Osteocyte (in vitro differentiated cells): ENCODE measurements at regions not wholly inside any gene's neighbourhood (a gene's known extent, or its start where the extent isn't known, plus 50 kb on each side); places are given as distances from the start of the nearest gene placed in this dataset.
A peak's percentile ranks its signal among the peaks of the same experiment; 100 is the strongest.
"Not testable (repeated sequence)": the region's sequence is repeated elsewhere in the genome, so short reads cannot be mapped to it uniquely, and the experiment has no call there.

Experiments used
- DNase-seq: peaks from one replicate; pipeline ENCODE4 v3.0.0; 2021; ENCODE audit warnings: mixed read lengths; ENCODE audit not compliant: unreplicated experiment; ENCODE audit errors: extremely low spot score
- H3K27ac Mint-ChIP-seq: one replicate; pipeline ENCODE4 v1.8.0; 2021; ENCODE audit warnings: mild to moderate bottlenecking, mixed read lengths; ENCODE audit not compliant: unreplicated experiment
- H3K27me3 Mint-ChIP-seq: one replicate; pipeline ENCODE4 v1.8.0; 2021; ENCODE audit warnings: mixed read lengths; ENCODE audit not compliant: unreplicated experiment
- H3K36me3 Mint-ChIP-seq: one replicate; pipeline ENCODE4 v1.8.0; 2021; ENCODE audit warnings: mixed read lengths; ENCODE audit not compliant: unreplicated experiment
- H3K4me1 Mint-ChIP-seq: one replicate; pipeline ENCODE4 v1.8.0; 2021; ENCODE audit warnings: mixed read lengths; ENCODE audit not compliant: unreplicated experiment
- H3K4me3 Mint-ChIP-seq: one replicate; pipeline ENCODE4 v1.8.0; 2021; ENCODE audit warnings: mild to moderate bottlenecking, moderate library complexity, mixed read lengths; ENCODE audit not compliant: unreplicated experiment
- H3K9me3 Mint-ChIP-seq: one replicate; pipeline ENCODE4 v1.8.0; 2021; ENCODE audit warnings: mixed read lengths; ENCODE audit not compliant: unreplicated experiment

- H3K4me1 Mint-ChIP-seq: peaks cover 13% of the 10 kb centered on the region
- not testable (repeated sequence) for DNase-seq, H3K9me3 Mint-ChIP-seq, H3K4me3 Mint-ChIP-seq, H3K27me3 Mint-ChIP-seq, H3K36me3 Mint-ChIP-seq
- peak overlapping the region; percentile 67 for H3K27ac Mint-ChIP-seq
Measured at GRCh38 chr7:149930374-149931068, 56.8 kb downstream of the ATP6V0E2 start.

GRCh38 chr7:149933776-149934175, 60.0 kb downstream of the ATP6V0E2 start:
- H3K27me3 Mint-ChIP-seq: peaks cover 13% of the 10 kb centered on the region
- H3K4me1 Mint-ChIP-seq, H3K36me3 Mint-ChIP-seq, H3K27ac Mint-ChIP-seq, H3K4me3 Mint-ChIP-seq, H3K9me3 Mint-ChIP-seq, DNase-seq: not testable (repeated sequence)

- H3K27me3 Mint-ChIP-seq: peaks cover 11% of the 10 kb centered on the region
- H3K4me3 Mint-ChIP-seq, H3K36me3 Mint-ChIP-seq, H3K27ac Mint-ChIP-seq, H3K9me3 Mint-ChIP-seq, DNase-seq, H3K4me1 Mint-ChIP-seq: not testable (repeated sequence)
Measured at GRCh38 chr7:149947346-149947745, 73.6 kb downstream of the ATP6V0E2 start.

GRCh38 chr7:149948444-149948843, 74.7 kb downstream of the ATP6V0E2 start:
- not testable (repeated sequence) for DNase-seq, H3K9me3 Mint-ChIP-seq, H3K36me3 Mint-ChIP-seq, H3K4me3 Mint-ChIP-seq, H3K27ac Mint-ChIP-seq, H3K4me1 Mint-ChIP-seq
- peaks cover 11% of the 10 kb centered on the region for H3K27me3 Mint-ChIP-seq

- H3K4me3 Mint-ChIP-seq, H3K27me3 Mint-ChIP-seq, H3K4me1 Mint-ChIP-seq, H3K27ac Mint-ChIP-seq, H3K9me3 Mint-ChIP-seq, DNase-seq, H3K36me3 Mint-ChIP-seq: not testable (repeated sequence)
Measured at GRCh38 chr7:149949863-149950577, 76.3 kb downstream of the ATP6V0E2 start.

- not testable (repeated sequence) for H3K36me3 Mint-ChIP-seq, H3K27me3 Mint-ChIP-seq, H3K4me1 Mint-ChIP-seq, DNase-seq, H3K4me3 Mint-ChIP-seq, H3K9me3 Mint-ChIP-seq, H3K27ac Mint-ChIP-seq
Measured at GRCh38 chr7:149950578-149950924, 76.8 kb downstream of the ATP6V0E2 start.

- not testable (repeated sequence) for H3K4me3 Mint-ChIP-seq
Measured at GRCh38 chr7:149951579-149951978, 77.8 kb downstream of the ATP6V0E2 start.

GRCh38 chr7:149958880-149959279, 85.1 kb downstream of the ATP6V0E2 start:
- H3K36me3 Mint-ChIP-seq, H3K27ac Mint-ChIP-seq, H3K27me3 Mint-ChIP-seq, H3K4me1 Mint-ChIP-seq, H3K4me3 Mint-ChIP-seq, DNase-seq, H3K9me3 Mint-ChIP-seq: not testable (repeated sequence)

More at GRCh38 chr7:149951579-149951978, 77.8 kb downstream of the ATP6V0E2 start:
- H3K36me3 Mint-ChIP-seq, DNase-seq, H3K27ac Mint-ChIP-seq, H3K4me1 Mint-ChIP-seq, H3K9me3 Mint-ChIP-seq, H3K27me3 Mint-ChIP-seq: not testable (repeated sequence)

GRCh38 chr7:149960863-149961262, 87.1 kb downstream of the ATP6V0E2 start:
- not testable (repeated sequence) for H3K36me3 Mint-ChIP-seq, DNase-seq

GRCh38 chr7:149961878-149962277, 88.1 kb downstream of the ATP6V0E2 start:
- H3K36me3 Mint-ChIP-seq, H3K9me3 Mint-ChIP-seq, H3K27me3 Mint-ChIP-seq, H3K27ac Mint-ChIP-seq, H3K4me3 Mint-ChIP-seq, H3K4me1 Mint-ChIP-seq, DNase-seq: not testable (repeated sequence)

More at GRCh38 chr7:149960863-149961262, 87.1 kb downstream of the ATP6V0E2 start:
- H3K4me1 Mint-ChIP-seq, H3K9me3 Mint-ChIP-seq, H3K27me3 Mint-ChIP-seq, H3K27ac Mint-ChIP-seq, H3K4me3 Mint-ChIP-seq: not testable (repeated sequence)

GRCh38 chr7:149962685-149963319, 89.0 kb downstream of the ATP6V0E2 start:
- not testable (repeated sequence) for H3K9me3 Mint-ChIP-seq, H3K27ac Mint-ChIP-seq, H3K27me3 Mint-ChIP-seq, H3K4me1 Mint-ChIP-seq, DNase-seq, H3K36me3 Mint-ChIP-seq, H3K4me3 Mint-ChIP-seq

GRCh38 chr7:149963985-149964384, 90.2 kb downstream of the ATP6V0E2 start:
- not testable (repeated sequence) for H3K36me3 Mint-ChIP-seq, H3K27me3 Mint-ChIP-seq, H3K4me3 Mint-ChIP-seq, DNase-seq, H3K9me3 Mint-ChIP-seq, H3K27ac Mint-ChIP-seq, H3K4me1 Mint-ChIP-seq
